GM23338 (cell line): ENCODE measurements at regions not wholly inside any gene's neighbourhood (a gene's known extent, or its start where the extent isn't known, plus 50 kb on each side); places are given as distances from the start of the nearest gene placed in this dataset.

Source experiments
- ATAC-seq: fragments of 200-7000 bp; cut with Tn5 transposase; 3 replicates; pipeline ENCODE4 v1.9.1; 2020
- DNase-seq: peaks from one replicate; pipeline ENCODE4 v3.0.0-alpha.2; 2015; ENCODE audit warnings: low spot score
- H2AFZ ChIP-seq: fragments of 200-600 bp; sonication (generic); 2 replicates; pipeline ENCODE4 v1.8.0; 2016; ENCODE audit warnings: antibody characterized with exemption, mild to moderate bottlenecking, moderate library complexity
- H3F3A ChIP-seq: fragments of 200-600 bp; sonication (generic); replicated peaks from 2 replicates; pipeline ENCODE4 v1.8.0; 2017; ENCODE audit warnings: antibody characterized with exemption, mixed run types, low read depth
- H3K27ac ChIP-seq: fragments of 200-600 bp; sonication (generic); 2 replicates; pipeline ENCODE4 v1.6.1; 2016; ENCODE audit warnings: low read depth
- H3K27me3 ChIP-seq: fragments of 200-600 bp; sonication (generic); 2 replicates; pipeline ENCODE4 v1.8.0; 2016; ENCODE audit warnings: mild to moderate bottlenecking, mixed run types, moderate library complexity; ENCODE audit not compliant: insufficient read depth
- H3K36me3 ChIP-seq: fragments of 200-600 bp; sonication (generic); 2 replicates; pipeline ENCODE4 v1.8.0; 2016; ENCODE audit warnings: mild to moderate bottlenecking; ENCODE audit not compliant: insufficient read depth
- H3K4me1 ChIP-seq: fragments of 200-600 bp; sonication (generic); 2 replicates; pipeline ENCODE4 v1.8.0; 2016; ENCODE audit warnings: mild to moderate bottlenecking, moderate library complexity; ENCODE audit not compliant: insufficient read depth
- H3K4me2 ChIP-seq: fragments of 200-600 bp; sonication (generic); 2 replicates; pipeline ENCODE4 v1.7.1; 2017; ENCODE audit warnings: mixed run types
- H3K4me3 ChIP-seq: fragments of 200-600 bp; sonication (generic); 2 replicates; pipeline ENCODE4 v1.6.1; 2016; ENCODE audit warnings: mixed run types
- H3K79me2 ChIP-seq: fragments of 200-600 bp; sonication (generic); replicated peaks from 2 replicates; pipeline ENCODE4 v1.8.0; 2017; ENCODE audit warnings: mild to moderate bottlenecking; ENCODE audit not compliant: insufficient read depth
- H3K9me2 ChIP-seq: fragments of 200-600 bp; sonication (generic); 2 replicates; pipeline ENCODE4 v1.8.0; 2017; ENCODE audit not compliant: insufficient read depth
- H4K20me1 ChIP-seq: fragments of 200-600 bp; sonication (generic); replicated peaks from 2 replicates; pipeline ENCODE4 v1.8.0; 2017; ENCODE audit warnings: mild to moderate bottlenecking; ENCODE audit not compliant: insufficient read depth
- H3K27ac Mint-ChIP-seq: 2 replicates; pipeline ENCODE4 v1.8.0; 2020; ENCODE audit warnings: inconsistent platforms, mild to moderate bottlenecking, moderate library complexity, mixed read lengths
- H3K27me3 Mint-ChIP-seq: 3 replicates; pipeline ENCODE4 v1.8.0; 2022; ENCODE audit warnings: low read depth, mild to moderate bottlenecking, moderate library complexity, mixed read lengths, inconsistent platforms; ENCODE audit not compliant: insufficient read depth, poor library complexity
- H3K36me3 Mint-ChIP-seq: 3 replicates; pipeline ENCODE4 v1.8.0; 2021; ENCODE audit warnings: low read depth, mild to moderate bottlenecking, inconsistent platforms, moderate library complexity, mixed read lengths
- H3K4me1 Mint-ChIP-seq: 3 replicates; pipeline ENCODE4 v1.8.0; 2020; ENCODE audit warnings: mild to moderate bottlenecking, inconsistent platforms, mixed read lengths
- H3K4me3 Mint-ChIP-seq: 3 replicates; pipeline ENCODE4 v1.8.0; 2021; ENCODE audit warnings: moderate library complexity, mild to moderate bottlenecking, inconsistent platforms, mixed read lengths
- H3K9me3 Mint-ChIP-seq: 3 replicates; pipeline ENCODE4 v1.8.0; 2020; ENCODE audit warnings: moderate library complexity, mild to moderate bottlenecking, inconsistent platforms, mixed read lengths
- CREB1 ChIP-seq: fragments of 250-450 bp; sonication (Bioruptor Pico); IDR thresholded peaks from 2 replicates; pipeline ENCODE4 v1.5.0; 2020; ENCODE audit warnings: low read depth, mild to moderate bottlenecking, moderate library complexity
- CTCF ChIP-seq, 2 experiments: fragments of 200-600 bp in 1 of 2; sonication (generic) in 1 of 2; conservative IDR thresholded peaks; 2 replicates each; pipeline versions ENCODE4 v1.5.1 to v1.6.1; 2016 to 2017; ENCODE audit warnings: antibody characterized with exemption in 2 of 2, low read depth in 2 of 2, mild to moderate bottlenecking in 2 of 2, moderate library complexity in 1 of 2
- EZH2phosphoT487 ChIP-seq: fragments of 200-600 bp; sonication (generic); IDR thresholded peaks from one replicate; pipeline ENCODE4 v1.8.1; 2018; ENCODE audit warnings: antibody characterized with exemption; ENCODE audit not compliant: unreplicated experiment
- STAT1 ChIP-seq: IDR thresholded peaks from one replicate; pipeline ENCODE4 v1.6.1; 2016; ENCODE audit warnings: antibody characterized with exemption; ENCODE audit not compliant: unreplicated experiment
- ZNF114 ChIP-seq: fragments of 250-450 bp; sonication (Bioruptor Pico); IDR thresholded peaks from 2 replicates; pipeline ENCODE4 v1.5.0; 2020; ENCODE audit warnings: mild to moderate bottlenecking, moderate library complexity
- ZNF462 ChIP-seq: fragments of 250-450 bp; sonication (Bioruptor Pico); IDR thresholded peaks from 2 replicates; pipeline ENCODE4 v1.5.0; 2020; ENCODE audit warnings: mild to moderate bottlenecking, moderate library complexity
- TF ChIP-seq, protein P1 (sequence below): IDR thresholded peaks from one replicate; pipeline ENCODE4 v1.6.1; 2018; ENCODE audit warnings: antibody characterized with exemption; ENCODE audit not compliant: unreplicated experiment

- TF ChIP-seq CREB1 (CRISPR knock-in tag): no peak
- TF ChIP-seq EZH2phosphoT487: no peak
- TF ChIP-seq STAT1: no peak
- no peak for TF ChIP-seq ZNF462 (CRISPR knock-in tag)
Observed at GRCh38 chr2:238669046-238669445, 178.8 kb upstream of the TWIST2 start (continued).

DNA sequence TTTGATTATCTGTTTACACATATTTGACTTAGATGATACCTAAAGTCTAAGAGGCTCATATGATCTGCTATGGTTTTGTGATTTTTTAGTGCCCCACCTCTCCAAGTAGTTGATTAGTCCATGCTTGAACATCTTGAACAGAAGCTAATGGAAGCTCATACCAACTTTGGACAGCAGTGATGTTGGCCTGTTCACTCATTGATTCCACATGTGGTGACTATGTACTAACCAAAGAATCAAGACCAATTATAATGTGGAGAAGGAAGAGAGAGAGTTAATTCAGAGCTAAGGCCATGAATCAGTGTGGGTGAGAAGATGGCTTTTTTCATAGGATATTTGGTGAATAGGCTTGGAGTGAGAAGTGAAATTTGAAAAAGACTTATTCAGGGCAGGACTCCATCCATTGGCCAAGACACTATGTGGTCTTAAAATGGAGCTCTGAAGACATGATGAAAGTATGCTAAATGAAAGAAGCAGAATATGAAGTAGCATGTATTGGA lies 178.3 kb upstream of the TWIST2 start:
- no peaks in the 10 kb centered on the region for H4K20me1 ChIP-seq
- no peak for DNase-seq
- Mint-ChIP-seq H3K4me1 (no peaks in the 10 kb centered on the region), H3K27ac (no peak overlapping the region), H3K9me3 (peaks cover under 1% of the 10 kb centered on the region; the same call in 2 of the 3 replicates), H3K36me3 (no peaks in the 10 kb centered on the region), H3K4me3 (no peak overlapping the region), H3K27me3 (no peaks in the 10 kb centered on the region)
- no peak for ATAC-seq
- H3K27me3 ChIP-seq: no peaks in the 10 kb centered on the region
- H3K4me3 ChIP-seq: no peak overlapping the region
- peaks cover 3% of the 10 kb centered on the region; the same call in 1 of the 2 replicates for H3K36me3 ChIP-seq
- no peaks in the 10 kb centered on the region for H3F3A ChIP-seq
- no peak overlapping the region for H3K4me2 ChIP-seq
- no peaks in the 10 kb centered on the region for H3K4me1 ChIP-seq
- no peak overlapping the region for H3K27ac ChIP-seq
- no peaks in the 10 kb centered on the region for H3K79me2 ChIP-seq
- H3K9me2 ChIP-seq: no peaks in the 10 kb centered on the region
- H2AFZ ChIP-seq: no peak overlapping the region
- TF ChIP-seq CTCF (conservative IDR thresholded peaks at IDR 0.05; ENCODE audit: low read depth in 2 of 2) (no peak), EZH2phosphoT487 (no peak), ZNF114 (no peak), CREB1 (CRISPR knock-in tag) (no peak), STAT1 (no peak)
- TF ChIP-seq, protein P1, sequence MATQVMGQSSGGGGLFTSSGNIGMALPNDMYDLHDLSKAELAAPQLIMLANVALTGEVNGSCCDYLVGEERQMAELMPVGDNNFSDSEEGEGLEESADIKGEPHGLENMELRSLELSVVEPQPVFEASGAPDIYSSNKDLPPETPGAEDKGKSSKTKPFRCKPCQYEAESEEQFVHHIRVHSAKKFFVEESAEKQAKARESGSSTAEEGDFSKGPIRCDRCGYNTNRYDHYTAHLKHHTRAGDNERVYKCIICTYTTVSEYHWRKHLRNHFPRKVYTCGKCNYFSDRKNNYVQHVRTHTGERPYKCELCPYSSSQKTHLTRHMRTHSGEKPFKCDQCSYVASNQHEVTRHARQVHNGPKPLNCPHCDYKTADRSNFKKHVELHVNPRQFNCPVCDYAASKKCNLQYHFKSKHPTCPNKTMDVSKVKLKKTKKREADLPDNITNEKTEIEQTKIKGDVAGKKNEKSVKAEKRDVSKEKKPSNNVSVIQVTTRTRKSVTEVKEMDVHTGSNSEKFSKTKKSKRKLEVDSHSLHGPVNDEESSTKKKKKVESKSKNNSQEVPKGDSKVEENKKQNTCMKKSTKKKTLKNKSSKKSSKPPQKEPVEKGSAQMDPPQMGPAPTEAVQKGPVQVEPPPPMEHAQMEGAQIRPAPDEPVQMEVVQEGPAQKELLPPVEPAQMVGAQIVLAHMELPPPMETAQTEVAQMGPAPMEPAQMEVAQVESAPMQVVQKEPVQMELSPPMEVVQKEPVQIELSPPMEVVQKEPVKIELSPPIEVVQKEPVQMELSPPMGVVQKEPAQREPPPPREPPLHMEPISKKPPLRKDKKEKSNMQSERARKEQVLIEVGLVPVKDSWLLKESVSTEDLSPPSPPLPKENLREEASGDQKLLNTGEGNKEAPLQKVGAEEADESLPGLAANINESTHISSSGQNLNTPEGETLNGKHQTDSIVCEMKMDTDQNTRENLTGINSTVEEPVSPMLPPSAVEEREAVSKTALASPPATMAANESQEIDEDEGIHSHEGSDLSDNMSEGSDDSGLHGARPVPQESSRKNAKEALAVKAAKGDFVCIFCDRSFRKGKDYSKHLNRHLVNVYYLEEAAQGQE: no peak
